PFSK-1 (cell line): ENCODE measurements at regions not wholly inside any gene's neighbourhood (a gene's known extent, or its start where the extent isn't known, plus 50 kb on each side); places are given as distances from the start of the nearest gene placed in this dataset.

Experiments used
- FOXP2 ChIP-seq: optimal IDR thresholded peaks from 2 replicates; pipeline ENCODE3; 2011; ENCODE audit warnings: borderline replicate concordance, control low read depth, inconsistent platforms; ENCODE audit not compliant: insufficient read depth; ENCODE audit errors: extremely low read length, extremely low read depth
- POLR2AphosphoS5 ChIP-seq: IDR thresholded peaks from 2 replicates; pipeline ENCODE4 v1.6.1; 2012; ENCODE audit warnings: low read depth, mild to moderate bottlenecking, control low read depth, low read length, moderate library complexity
- SIN3A ChIP-seq: IDR thresholded peaks from 2 replicates; pipeline ENCODE4 v1.6.1; 2012; ENCODE audit warnings: mild to moderate bottlenecking, low read length, moderate library complexity, borderline replicate concordance; ENCODE audit not compliant: insufficient read depth
- TAF1 ChIP-seq: IDR thresholded peaks from 2 replicates; pipeline ENCODE4 v1.6.1; 2012; ENCODE audit warnings: low read length, control low read depth, borderline replicate concordance; ENCODE audit not compliant: insufficient read depth
- TF ChIP-seq, protein P1 (sequence below), 2 experiments: IDR thresholded peaks; 2 replicates each; pipeline versions ENCODE4 v1.6.1 to v1.8.0; 2011 to 2012; ENCODE audit warnings: low read depth in 2 of 2, low read length in 2 of 2, control low read depth in 1 of 2, inconsistent platforms in 1 of 2, mild to moderate bottlenecking in 1 of 2, moderate library complexity in 1 of 2; ENCODE audit not compliant: insufficient read depth in 1 of 2

DNA sequence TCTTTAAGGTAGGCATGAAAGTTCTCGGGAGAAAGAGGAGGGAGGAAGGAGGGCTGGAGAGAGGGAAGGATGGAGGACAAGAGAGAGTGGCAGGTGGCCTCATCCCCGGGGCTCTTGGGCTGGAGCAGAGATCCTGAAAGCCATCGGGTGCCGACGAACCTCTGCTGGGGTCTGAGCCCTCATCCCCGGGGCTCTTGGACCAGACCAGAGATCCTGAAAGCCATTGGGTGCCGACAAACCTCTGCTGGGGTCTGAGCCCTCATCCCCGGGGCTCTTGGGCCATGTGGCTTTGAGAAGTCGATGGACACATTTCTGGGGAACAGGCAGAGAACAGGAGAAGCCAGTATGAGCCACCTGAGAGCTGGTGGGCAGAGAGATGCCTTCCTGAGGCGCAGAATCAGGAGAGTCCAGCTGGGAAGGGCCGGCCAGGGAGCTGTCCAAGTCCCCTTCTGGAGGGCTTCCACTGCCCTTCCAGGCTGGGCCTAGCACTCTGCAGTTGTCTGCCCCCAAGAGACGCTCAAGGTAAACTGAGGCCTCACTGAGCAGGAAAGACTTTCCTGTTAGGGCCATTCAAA lies 1398.1 kb downstream of the BRD1 start:
- TF ChIP-seq FOXP2 (no peak), SIN3A (no peak), TAF1 (no peak), POLR2AphosphoS5 (no peak)
- TF ChIP-seq, protein P1, sequence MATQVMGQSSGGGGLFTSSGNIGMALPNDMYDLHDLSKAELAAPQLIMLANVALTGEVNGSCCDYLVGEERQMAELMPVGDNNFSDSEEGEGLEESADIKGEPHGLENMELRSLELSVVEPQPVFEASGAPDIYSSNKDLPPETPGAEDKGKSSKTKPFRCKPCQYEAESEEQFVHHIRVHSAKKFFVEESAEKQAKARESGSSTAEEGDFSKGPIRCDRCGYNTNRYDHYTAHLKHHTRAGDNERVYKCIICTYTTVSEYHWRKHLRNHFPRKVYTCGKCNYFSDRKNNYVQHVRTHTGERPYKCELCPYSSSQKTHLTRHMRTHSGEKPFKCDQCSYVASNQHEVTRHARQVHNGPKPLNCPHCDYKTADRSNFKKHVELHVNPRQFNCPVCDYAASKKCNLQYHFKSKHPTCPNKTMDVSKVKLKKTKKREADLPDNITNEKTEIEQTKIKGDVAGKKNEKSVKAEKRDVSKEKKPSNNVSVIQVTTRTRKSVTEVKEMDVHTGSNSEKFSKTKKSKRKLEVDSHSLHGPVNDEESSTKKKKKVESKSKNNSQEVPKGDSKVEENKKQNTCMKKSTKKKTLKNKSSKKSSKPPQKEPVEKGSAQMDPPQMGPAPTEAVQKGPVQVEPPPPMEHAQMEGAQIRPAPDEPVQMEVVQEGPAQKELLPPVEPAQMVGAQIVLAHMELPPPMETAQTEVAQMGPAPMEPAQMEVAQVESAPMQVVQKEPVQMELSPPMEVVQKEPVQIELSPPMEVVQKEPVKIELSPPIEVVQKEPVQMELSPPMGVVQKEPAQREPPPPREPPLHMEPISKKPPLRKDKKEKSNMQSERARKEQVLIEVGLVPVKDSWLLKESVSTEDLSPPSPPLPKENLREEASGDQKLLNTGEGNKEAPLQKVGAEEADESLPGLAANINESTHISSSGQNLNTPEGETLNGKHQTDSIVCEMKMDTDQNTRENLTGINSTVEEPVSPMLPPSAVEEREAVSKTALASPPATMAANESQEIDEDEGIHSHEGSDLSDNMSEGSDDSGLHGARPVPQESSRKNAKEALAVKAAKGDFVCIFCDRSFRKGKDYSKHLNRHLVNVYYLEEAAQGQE (IDR thresholded peaks at IDR 0.05; ENCODE audit: insufficient read depth in 1 of 2, low read depth in 2 of 2, low read length in 2 of 2), result no peak

DNA sequence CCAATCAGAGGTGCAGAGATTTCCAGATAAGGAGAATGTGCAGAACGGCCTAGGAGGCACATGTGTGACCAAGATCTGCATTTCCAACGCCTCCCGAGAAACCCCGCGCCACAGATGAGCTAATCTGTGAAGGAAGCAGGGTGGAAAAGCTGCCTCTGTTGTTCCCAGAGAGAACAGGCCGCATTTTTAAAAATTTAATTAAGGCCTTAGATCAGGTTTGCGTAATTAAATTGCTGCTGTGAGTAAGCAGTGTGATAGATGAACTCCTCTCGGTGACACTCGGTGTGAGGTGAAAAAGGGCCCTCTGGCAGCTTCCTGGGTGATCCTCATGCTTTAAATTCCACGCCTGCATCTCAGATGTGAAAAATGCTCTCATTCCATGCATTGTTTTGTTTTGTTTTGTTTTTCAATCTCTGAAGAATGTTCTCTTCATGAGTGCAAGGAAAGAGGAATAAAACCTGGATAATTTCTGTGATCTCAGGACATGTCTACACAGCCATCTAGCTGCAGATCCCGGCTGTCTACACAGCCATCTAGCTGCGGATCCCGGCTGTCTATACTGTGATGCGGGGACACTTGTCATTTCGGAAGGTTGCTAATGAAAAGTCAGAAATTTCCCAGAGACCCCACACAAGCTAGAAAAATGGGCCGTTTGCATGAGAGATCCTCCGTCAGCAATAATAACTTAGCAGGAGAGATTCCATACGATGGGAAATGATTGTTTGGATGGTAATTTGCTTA lies 1398.9 kb downstream of the BRD1 start:
- TF ChIP-seq SIN3A, result no peak
- TF ChIP-seq FOXP2, result no peak

DNA sequence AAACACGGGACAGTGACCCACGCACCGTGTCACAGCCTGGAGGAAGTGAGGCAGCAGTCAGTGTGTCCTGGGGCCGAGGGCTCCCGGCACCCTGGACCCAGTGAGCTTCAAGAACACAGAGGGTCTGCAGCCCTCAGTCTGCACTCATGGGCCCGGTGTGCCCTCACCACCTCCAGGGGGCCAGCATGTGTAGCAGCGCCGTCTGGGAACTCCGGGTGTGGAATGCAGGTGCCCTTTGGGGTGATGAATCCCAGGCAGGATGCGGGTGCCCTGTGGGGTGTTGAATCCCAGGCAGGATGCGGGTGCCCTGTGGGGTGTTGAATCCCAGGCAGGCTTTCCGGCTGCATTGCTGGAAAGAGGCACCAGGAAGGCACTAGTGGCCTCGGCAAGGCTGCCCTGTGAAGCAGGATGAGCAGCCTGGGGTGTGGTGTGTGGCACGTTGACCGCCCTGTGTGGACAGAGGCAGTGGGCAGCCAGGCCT lies 1399.9 kb downstream of the BRD1 start:
- TF ChIP-seq POLR2AphosphoS5 (no peak), TAF1 (no peak), SIN3A (no peak), FOXP2 (no peak)
- TF ChIP-seq, protein P1 (IDR thresholded peaks at IDR 0.05; ENCODE audit: insufficient read depth in 1 of 2, low read depth in 2 of 2, low read length in 2 of 2), result no peak

DNA sequence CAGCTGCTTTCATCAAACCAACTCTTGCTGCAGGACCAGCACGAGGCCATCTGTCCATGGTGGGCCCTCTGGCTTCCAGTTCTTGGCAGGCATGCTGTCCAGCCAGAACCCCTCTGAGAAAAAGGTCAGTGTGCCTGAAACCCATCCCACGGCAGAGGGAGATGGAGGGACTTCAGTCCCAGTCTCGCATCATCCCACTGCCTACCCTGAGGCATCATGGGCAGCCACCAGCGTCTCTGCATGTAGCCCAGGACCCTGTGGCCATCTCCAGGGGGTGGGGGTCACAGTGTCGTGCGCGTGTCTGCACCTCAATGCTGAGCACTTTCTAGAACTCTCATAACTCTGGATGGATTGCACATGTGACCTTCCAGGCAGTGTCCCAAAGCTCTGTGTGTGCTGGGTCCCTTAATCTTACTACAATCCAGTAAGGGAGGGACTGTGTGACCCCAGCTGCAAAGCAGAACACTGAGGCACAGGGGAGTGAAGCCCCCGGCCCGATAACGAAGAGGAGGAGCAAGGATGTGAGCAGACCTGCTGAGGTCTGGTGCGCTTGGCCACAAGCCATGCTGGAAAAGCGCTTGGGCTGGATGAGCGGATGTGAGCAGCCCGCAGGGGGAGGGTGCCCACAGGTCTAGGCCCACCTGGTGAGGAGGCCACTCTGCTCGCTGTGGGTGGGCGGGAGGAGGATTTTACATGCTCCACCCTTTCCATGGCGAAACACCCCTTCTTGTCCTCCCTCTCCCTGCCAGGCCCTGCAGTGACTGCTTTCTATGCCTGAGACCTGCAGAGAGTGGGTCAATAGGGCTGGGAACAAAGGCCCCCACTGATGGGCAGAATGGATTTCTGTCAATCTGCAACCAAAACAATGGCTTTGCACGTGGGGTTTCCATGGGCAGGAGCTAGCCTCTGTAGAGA lies 1401.0 kb downstream of the BRD1 start:
- TF ChIP-seq TAF1, result no peak

DNA sequence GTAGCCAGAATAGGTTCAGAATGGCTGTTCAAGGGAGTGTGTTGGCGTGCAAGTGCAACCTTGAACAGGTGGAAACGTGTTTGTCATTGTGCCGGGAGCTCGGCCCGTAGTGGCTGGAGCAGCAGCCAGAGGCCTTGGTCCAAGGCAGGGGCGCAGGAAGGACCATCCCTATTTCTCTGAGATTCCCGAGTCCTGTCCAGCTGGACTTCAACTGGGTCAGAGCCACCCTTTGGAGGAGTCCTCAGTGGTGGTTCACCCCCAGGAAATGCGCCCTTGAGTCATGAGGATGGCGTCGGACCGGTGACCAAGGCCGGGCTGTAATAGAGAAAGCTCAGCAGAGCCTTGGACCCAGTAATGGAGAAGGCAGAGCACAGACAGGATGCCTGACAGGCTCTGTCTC lies 1402.0 kb downstream of the BRD1 start:
- TF ChIP-seq SIN3A (no peak), POLR2AphosphoS5 (no peak), TAF1 (no peak), FOXP2 (no peak)
- TF ChIP-seq, protein P1 (IDR thresholded peaks at IDR 0.05; ENCODE audit: insufficient read depth in 1 of 2, low read depth in 2 of 2, low read length in 2 of 2), result no peak

DNA sequence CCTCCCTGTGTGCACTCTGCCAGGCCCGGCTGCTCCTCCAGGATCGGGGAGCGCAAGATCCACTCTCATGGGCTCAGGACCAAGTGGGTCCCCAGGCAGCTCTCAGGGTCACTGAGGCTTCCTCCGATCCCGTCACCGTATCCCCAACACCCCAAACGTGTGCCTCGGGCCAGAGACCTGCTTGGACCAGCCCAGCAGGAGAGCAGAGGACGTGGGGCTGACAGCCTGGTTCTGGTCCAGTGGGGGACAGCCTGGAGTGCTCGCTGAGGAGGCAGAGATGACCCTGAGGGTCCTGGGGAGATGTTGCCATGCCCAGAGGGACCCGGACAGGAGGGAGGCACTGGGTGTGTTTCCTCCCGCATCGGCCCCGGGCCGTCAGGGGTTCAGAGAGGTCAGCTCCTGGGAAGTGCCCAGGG lies 1402.6 kb downstream of the BRD1 start:
- TF ChIP-seq, protein P1 (IDR thresholded peaks at IDR 0.05; ENCODE audit: insufficient read depth in 1 of 2, low read depth in 2 of 2, low read length in 2 of 2), result no peak
- no peak for TF ChIP-seq POLR2AphosphoS5
- no peak for TF ChIP-seq SIN3A
- TF ChIP-seq TAF1, result no peak
- TF ChIP-seq FOXP2, result no peak
